ENCODE measurements at regions not wholly inside any gene's neighbourhood (a gene's known extent, or its start where the extent isn't known, plus 50 kb on each side); places are given as distances from the start of the nearest gene placed in this dataset.

- TF ChIP-seq EZH2phosphoT487 (conservative IDR thresholded peaks at IDR 0.05; ENCODE audit: low read length), result no peak
- TF ChIP-seq, protein P1, sequence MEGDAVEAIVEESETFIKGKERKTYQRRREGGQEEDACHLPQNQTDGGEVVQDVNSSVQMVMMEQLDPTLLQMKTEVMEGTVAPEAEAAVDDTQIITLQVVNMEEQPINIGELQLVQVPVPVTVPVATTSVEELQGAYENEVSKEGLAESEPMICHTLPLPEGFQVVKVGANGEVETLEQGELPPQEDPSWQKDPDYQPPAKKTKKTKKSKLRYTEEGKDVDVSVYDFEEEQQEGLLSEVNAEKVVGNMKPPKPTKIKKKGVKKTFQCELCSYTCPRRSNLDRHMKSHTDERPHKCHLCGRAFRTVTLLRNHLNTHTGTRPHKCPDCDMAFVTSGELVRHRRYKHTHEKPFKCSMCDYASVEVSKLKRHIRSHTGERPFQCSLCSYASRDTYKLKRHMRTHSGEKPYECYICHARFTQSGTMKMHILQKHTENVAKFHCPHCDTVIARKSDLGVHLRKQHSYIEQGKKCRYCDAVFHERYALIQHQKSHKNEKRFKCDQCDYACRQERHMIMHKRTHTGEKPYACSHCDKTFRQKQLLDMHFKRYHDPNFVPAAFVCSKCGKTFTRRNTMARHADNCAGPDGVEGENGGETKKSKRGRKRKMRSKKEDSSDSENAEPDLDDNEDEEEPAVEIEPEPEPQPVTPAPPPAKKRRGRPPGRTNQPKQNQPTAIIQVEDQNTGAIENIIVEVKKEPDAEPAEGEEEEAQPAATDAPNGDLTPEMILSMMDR (IDR thresholded peaks at IDR 0.05; ENCODE audit: insufficient read depth, low read length, poor library complexity, severe bottlenecking), result no peak
Observed at GRCh38 chr4:156710365-156711192, 261.0 kb downstream of the PDGFC start.
